Embryonic facial prominence (tissue), 1 donor: ENCODE measurements at regions not wholly inside any gene's neighbourhood (a gene's known extent, or its start where the extent isn't known, plus 50 kb on each side); places are given as distances from the start of the nearest gene placed in this dataset.

Experiments
- DNase-seq: peaks from one replicate; pipeline ENCODE4 v3.0.0-alpha.2; 2016; ENCODE audit errors: extremely low spot score

- no peak for DNase-seq
Observed at GRCh38 chr18:24885276-24885675, 424.8 kb downstream of the HRH4 start.

- DNase-seq, result no peak
Observed at GRCh38 chr18:24894880-24895279, 434.4 kb downstream of the HRH4 start.

- no peak for DNase-seq
Observed at GRCh38 chr18:24897461-24897860, 437.0 kb downstream of the HRH4 start.

- DNase-seq, result no peak
Observed at GRCh38 chr18:24910221-24910620, 441.7 kb downstream of the ZNF521 start.

- no peak for DNase-seq
Observed at GRCh38 chr18:24913507-24914170, 438.3 kb downstream of the ZNF521 start.

- no peak for DNase-seq
Observed at GRCh38 chr18:24914171-24914525, 437.8 kb downstream of the ZNF521 start.

- no peak for DNase-seq
Observed at GRCh38 chr18:24914685-24915084, 437.3 kb downstream of the ZNF521 start.

GRCh38 chr18:24915547-24915946, 436.4 kb downstream of the ZNF521 start:
- no peak for DNase-seq

GRCh38 chr18:24917767-24918166, 434.2 kb downstream of the ZNF521 start:
- DNase-seq, result no peak

- no peak for DNase-seq
Observed at GRCh38 chr18:24918257-24918656, 433.7 kb downstream of the ZNF521 start.

- no peak for DNase-seq
Observed at GRCh38 chr18:24919181-24919797, 432.7 kb downstream of the ZNF521 start.

GRCh38 chr18:24922491-24922890, 429.5 kb downstream of the ZNF521 start:
- no peak for DNase-seq

GRCh38 chr18:24923138-24923537, 428.8 kb downstream of the ZNF521 start:
- DNase-seq, result no peak

- no peak for DNase-seq
Observed at GRCh38 chr18:24924066-24924716, 427.8 kb downstream of the ZNF521 start.

GRCh38 chr18:24926649-24927048, 425.3 kb downstream of the ZNF521 start:
- no peak for DNase-seq

- no peak for DNase-seq
Observed at GRCh38 chr18:24928301-24928878, 423.6 kb downstream of the ZNF521 start.

GRCh38 chr18:24930478-24930877, 421.5 kb downstream of the ZNF521 start:
- no peak for DNase-seq

GRCh38 chr18:24930971-24931370, 421.0 kb downstream of the ZNF521 start:
- DNase-seq, result no peak

- no peak for DNase-seq
Observed at GRCh38 chr18:24933345-24933744, 418.6 kb downstream of the ZNF521 start.

- no peak for DNase-seq
Observed at GRCh38 chr18:24934258-24934932, 417.6 kb downstream of the ZNF521 start.

GRCh38 chr18:24935008-24935407, 417.0 kb downstream of the ZNF521 start:
- DNase-seq, result no peak

- no peak for DNase-seq
Observed at GRCh38 chr18:24935896-24936295, 416.1 kb downstream of the ZNF521 start.
